D341Med (cell line): ENCODE measurements at regions not wholly inside any gene's neighbourhood (a gene's known extent, or its start where the extent isn't known, plus 50 kb on each side); places are given as distances from the start of the nearest gene placed in this dataset.

Experiments used
- DNase-seq: peaks from one replicate; pipeline ENCODE4 v3.0.0; 2012; ENCODE audit warnings: low spot score

DNA sequence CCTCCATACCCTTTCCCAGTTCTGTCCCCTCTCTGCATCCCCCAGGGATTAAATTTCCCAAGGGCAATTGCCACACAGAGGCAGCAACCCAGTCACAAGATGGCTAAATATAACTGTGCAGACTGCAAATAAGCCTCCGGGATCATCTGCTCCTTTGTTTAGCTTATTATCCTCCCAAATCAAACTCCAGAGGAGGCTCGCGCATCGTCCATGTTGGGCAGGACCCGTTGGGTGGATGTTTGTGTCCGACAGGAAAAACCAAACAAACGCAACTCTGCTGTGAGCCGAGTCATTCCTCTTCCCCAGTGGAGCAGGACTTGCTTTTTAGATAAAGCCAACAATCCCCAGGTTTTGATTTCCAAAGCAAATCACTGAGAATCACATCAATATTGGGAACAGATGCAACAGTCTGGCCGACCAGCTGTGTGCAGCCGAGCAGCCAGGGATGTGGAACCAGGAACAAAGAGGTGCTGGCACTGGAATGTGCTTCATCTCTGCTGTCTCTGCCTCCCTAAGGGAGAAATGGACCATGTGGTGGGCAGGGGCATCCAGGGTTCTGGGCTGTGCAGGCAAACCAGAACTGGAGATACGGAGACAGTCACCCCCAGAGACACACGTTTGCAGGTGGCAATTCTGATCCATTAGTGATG lies 89.8 kb downstream of the PTTG1 start:
- peak; percentile 69 for DNase-seq
